ENCODE measurements at regions not wholly inside any gene's neighbourhood (a gene's known extent, or its start where the extent isn't known, plus 50 kb on each side); places are given as distances from the start of the nearest gene placed in this dataset.
"Not testable (repeated sequence)": the region's sequence is repeated elsewhere in the genome, so short reads cannot be mapped to it uniquely, and the experiment has no call there.

DNA sequence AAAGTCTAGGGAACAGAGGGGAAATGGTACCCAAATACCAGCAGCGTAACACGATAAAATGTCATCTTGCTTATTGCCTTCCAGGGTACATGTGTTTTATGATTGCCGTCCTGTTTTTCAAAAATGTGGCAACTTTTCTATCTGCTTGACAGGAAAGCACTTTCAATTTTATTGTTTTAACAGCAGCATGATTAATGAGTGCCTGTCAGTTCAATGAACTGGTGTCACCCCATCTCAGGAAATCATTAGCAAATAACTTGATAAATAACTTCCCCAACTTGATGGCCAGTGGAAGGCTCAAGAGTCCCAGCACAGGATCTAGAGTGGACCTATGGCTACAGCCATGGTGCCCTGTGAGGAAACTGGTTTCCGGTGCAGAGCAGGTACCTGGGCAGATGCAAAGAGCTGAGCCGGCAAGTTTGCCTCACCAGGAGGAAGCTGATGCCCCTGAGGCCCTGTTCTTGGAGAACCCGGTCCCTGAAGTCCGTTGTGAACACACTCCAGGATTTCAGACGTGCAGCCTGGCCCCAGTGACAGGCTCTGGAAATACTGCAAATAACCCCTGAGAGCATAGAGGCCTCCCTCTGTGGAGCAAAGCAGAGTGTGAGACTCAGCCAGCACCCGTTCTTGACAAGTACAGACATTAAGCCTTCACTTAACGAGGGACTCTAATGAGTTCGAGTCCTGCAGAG, 173.5 kb upstream of the SFSWAP start:
- no peak overlapping the region for H3K4me3 ChIP-seq
- 0 to 92% (median 80%) methylated on average over 1 to 7 of the region's 11 CpGs; no CpG with 5 or more reads in 1 of the 10 experiments for WGBS, 10 experiments
- ATAC-seq (replicated peaks in 6 of 8), result peak in 6 of 8 experiments; percentile 18 to 76 (median 68)
- no peak overlapping the region for H3K27ac ChIP-seq
- in situ Hi-C loops (cut with MboI; ENCODE audit: low pct_unique_long_range_greater_than_20kb in 2 of 9, low sequenced_read_pairs in 9 of 9, unreplicated experiment in 9 of 9), result no loop called here
- H3K4me1 ChIP-seq (replicated peaks in 1 of 2), result peaks cover 3 to 9% of the 10 kb centered on the region in 2 donors

DNA sequence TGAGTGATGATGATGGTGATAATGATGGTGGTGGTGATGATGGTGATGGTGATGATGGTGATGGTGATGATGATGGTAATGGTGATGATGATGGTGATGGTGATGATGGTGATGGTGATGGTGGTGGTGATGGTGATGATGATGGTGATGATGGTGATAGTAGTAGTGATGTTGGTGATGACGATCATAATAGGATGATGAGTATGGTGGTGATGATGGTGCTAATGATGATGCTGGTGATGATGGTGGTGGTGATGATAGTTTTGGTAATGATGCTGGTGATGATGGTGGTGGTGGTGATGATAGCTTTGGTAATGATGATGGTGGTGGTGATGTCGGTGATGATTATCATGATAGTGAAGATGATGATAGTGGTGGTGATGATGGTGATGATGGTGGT, 171.5 kb upstream of the SFSWAP start:
- WGBS, 10 experiments, result 10 to 100% (median 82%) methylated on average over 1 to 2 of the region's 2 CpGs
- in situ Hi-C loops (cut with MboI; ENCODE audit: low pct_unique_long_range_greater_than_20kb in 2 of 9, low sequenced_read_pairs in 9 of 9, unreplicated experiment in 9 of 9), result no loop called here
- no peak for ATAC-seq (replicated peaks in 6 of 8)
- Histone ChIP-seq H3K27ac (no peak overlapping the region), H3K4me1 (replicated peaks in 1 of 2) (peaks cover 3 to 9% of the 10 kb centered on the region in 2 donors), H3K4me3 (no peak overlapping the region)

DNA sequence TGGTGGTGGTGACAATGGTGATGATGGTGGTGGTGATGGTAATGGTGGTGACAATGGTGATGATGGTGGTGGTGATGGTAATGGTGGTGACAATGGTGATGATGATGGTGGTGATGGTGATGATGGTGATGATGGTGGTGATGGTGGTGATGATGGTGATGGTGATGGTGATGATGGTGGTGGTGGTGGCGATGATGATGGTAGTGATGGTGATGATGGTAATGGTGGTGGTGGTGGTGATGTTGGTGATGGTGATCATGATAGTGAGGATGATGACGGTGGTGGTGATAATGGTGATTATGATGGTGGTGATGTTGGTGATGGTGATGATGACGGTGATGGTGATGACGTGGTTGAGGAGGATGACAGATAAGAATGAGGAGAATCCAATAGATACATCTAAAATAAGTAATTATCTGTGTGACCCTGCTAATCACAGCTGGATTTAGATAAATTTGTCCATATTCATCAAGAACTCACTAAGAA, 170.7 kb upstream of the SFSWAP start:
- peaks cover 3 to 9% of the 10 kb centered on the region in 2 donors for H3K4me1 ChIP-seq (replicated peaks in 1 of 2)
- no peak overlapping the region for H3K4me3 ChIP-seq
- in situ Hi-C loops (cut with MboI; ENCODE audit: low pct_unique_long_range_greater_than_20kb in 2 of 9, low sequenced_read_pairs in 9 of 9, unreplicated experiment in 9 of 9), result no loop called here
- 50 to 100% (median 80%) methylated on average over 1 to 4 of the region's 4 CpGs; no CpG with 5 or more reads in 1 of the 10 experiments for WGBS, 10 experiments
- no peak for ATAC-seq (replicated peaks in 6 of 8)
- H3K27ac ChIP-seq, result no peak overlapping the region

DNA sequence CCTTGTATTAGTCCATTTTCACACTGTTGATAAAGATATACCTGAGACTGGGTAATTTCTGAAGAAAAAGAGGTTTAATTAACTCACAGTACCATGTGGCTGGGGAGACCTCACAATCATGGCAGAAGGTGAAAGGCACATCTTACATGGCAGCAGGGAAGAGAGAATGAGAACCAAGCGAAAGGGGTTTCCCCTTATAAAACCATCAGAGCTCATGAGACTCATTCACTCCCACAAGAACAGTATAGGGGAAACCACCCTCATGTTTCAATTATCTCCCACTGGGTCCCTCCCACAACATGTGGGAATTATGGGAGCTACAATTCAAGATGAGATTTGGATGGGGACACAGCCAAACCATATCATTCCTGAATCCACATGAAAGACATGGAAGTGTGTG, 169.4 kb upstream of the SFSWAP start:
- H3K4me1 ChIP-seq (replicated peaks in 1 of 2); H3K27ac ChIP-seq; in situ Hi-C loops (cut with MboI; ENCODE audit: low pct_unique_long_range_greater_than_20kb in 2 of 9, low sequenced_read_pairs in 9 of 9, unreplicated experiment in 9 of 9); ATAC-seq (replicated peaks in 6 of 8); H3K4me3 ChIP-seq: not testable (repeated sequence)
- WGBS, 10 experiments, result 0 to 71% (median 40%) methylated on average over 1 of the region's 1 CpG; no CpG with 5 or more reads in 5 of the 10 experiments

DNA sequence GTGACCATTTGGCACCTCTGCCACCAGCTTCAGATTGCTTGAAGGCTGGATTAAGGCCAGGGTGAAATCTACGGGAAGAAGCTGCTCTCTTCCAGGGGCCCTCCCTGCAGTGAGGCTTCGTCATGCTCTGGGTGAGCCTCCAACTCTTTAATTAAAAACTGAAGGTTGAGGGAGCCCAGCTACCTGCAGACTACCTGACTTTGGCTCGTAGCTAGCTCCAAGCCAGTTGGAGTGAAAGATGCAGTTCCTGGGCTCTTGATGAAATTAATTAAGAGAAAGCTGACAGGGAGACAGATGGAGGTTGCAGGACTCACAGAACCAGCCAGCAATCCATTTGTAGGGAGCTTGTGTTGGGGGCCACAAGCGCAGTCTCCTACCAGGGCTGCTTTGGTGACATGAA, 168.5 kb upstream of the SFSWAP start:
- 0 to 80% (median 69%) methylated on average over 1 to 3 of the region's 4 CpGs; no CpG with 5 or more reads in 3 of the 10 experiments for WGBS, 10 experiments
- peaks cover 2 to 9% of the 10 kb centered on the region in 2 donors for H3K4me1 ChIP-seq (replicated peaks in 1 of 2)
- no peak for ATAC-seq (replicated peaks in 6 of 8)
- no peak overlapping the region for H3K4me3 ChIP-seq
- H3K27ac ChIP-seq, result no peak overlapping the region
- in situ Hi-C loops (cut with MboI; ENCODE audit: low pct_unique_long_range_greater_than_20kb in 2 of 9, low sequenced_read_pairs in 9 of 9, unreplicated experiment in 9 of 9), result no loop called here

DNA sequence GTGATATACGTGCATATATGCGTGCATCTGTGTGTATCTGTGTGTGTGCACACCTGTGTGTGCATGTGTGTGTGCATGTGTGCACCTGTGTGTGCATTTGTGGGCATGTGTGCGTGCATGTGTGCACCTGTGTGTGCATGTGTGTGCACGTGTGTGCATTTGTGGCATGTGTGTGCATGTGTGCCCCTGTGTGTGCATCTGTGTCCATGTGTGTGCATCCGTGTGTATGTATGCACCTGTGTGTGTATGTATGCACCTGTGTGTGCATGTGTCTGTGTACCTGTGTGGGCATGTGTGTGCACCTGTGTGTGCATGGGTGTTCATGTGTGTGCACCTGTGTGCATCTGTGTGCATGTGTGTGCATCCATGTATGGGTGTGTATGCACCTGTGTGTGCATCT, 167.8 kb upstream of the SFSWAP start:
- H3K27ac ChIP-seq, result no peak overlapping the region
- in situ Hi-C loops (cut with MboI; ENCODE audit: low pct_unique_long_range_greater_than_20kb in 2 of 9, low sequenced_read_pairs in 9 of 9, unreplicated experiment in 9 of 9), result no loop called here

DNA sequence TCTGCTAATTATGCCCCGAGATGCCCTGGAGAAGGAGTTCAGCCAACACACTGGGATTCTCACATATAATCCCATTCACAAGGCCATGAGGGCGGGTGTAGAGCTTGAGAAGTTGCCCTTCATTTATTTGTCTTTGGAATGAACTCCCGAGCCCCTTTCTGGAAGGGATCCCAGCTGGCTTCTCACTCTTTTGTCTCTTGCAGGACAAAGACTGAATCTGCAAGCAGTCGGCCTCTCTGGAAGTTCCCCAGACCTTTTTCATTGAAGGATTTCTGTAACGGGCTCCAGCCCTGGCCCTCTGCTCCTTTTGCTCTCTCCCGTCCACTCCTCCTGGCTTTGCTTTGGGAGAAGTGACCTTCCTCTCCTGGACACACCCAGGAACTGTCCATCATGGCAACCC, 163.3 kb upstream of the SFSWAP start:
- Histone ChIP-seq H3K27ac (no peak overlapping the region), H3K4me1 (replicated peaks in 1 of 2) (no peaks in the 10 kb centered on the region), H3K4me3 (no peak overlapping the region)
- ATAC-seq (replicated peaks in 6 of 8), result peak in 2 of 8 experiments; percentile 6 to 11
- in situ Hi-C loops (cut with MboI; ENCODE audit: low pct_unique_long_range_greater_than_20kb in 2 of 9, low sequenced_read_pairs in 9 of 9, unreplicated experiment in 9 of 9), result no loop called here
- WGBS, 10 experiments, result 16 to 66% (median 39%) methylated on average over 1 to 4 of the region's 6 CpGs; no CpG with 5 or more reads in 3 of the 10 experiments

More for the DNA sequence above, 167.8 kb upstream of the SFSWAP start:
- Histone ChIP-seq H3K4me3 (no peak overlapping the region), H3K4me1 (replicated peaks in 1 of 2) (peaks cover 0 to 2% of the 10 kb centered on the region in 2 donors)
- ATAC-seq (replicated peaks in 6 of 8), result no peak
- 11 to 90% (median 74%) methylated on average over 1 to 4 of the region's 5 CpGs; no CpG with 5 or more reads in 4 of the 10 experiments for WGBS, 10 experiments

DNA sequence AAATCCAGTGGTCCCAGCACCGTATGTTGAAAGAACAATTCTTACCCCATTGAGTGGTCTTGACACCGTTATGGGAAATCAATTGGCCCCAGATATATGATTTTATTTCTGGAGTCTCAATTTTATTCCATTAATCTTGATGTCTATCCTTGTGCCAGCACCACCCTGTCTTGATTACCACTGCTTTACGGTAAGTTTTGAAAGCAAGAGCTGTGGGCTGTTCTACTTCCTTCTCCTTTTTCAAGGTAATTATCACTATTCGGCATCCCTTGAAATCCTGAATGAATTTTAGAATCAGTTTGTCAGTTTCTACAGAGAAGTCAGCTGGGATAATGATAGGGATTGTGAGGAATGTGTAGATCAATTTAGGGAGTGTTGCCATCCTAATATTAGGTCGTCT, 160.8 kb upstream of the SFSWAP start:
- Histone ChIP-seq H3K27ac (no peak overlapping the region), H3K4me3 (no peak overlapping the region), H3K4me1 (replicated peaks in 1 of 2) (no peaks in the 10 kb centered on the region)
- in situ Hi-C loops (cut with MboI; ENCODE audit: low pct_unique_long_range_greater_than_20kb in 2 of 9, low sequenced_read_pairs in 9 of 9, unreplicated experiment in 9 of 9), result no loop called here
- ATAC-seq (replicated peaks in 6 of 8), result no peak
- 6 to 100% (median 79%) methylated on average over 1 to 5 of the region's 5 CpGs for WGBS, 10 experiments

DNA sequence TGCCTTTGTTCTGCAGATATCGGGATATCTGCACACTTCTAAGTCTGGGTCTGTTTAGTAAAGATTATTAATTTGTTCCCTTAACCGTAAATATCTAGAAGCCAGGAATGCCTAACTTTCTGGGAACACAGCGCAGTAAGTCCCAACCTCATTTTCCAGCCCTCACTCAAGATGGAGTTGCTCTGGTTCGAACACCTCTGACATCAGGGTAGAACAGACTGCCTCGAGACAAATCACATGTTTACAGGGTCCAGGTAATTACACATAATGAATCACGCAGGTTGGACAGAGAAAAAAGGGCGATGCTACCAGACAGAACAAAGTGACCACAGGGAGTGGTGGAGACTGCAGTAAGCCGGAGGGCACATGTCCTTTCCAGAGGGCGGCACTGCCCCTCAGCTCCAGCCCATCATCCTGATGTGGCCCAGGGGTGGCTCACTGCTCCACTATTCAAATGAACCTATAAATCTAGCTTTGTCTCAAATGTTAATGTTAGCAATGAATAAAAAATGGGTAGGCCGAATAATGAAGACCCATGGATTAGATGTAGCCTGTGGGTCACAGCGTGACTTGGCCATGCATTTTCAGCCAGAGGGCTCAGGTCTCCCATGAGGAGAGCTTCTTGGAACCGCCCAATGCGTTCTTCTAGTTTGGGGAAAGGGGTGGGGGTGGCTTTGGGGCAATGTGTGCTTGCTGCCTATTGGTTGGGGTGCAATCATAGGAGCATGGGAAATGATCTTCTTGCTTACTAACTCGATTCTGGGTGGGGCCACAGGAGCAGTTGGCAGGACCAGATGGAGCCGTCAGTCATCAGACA, 159.0 kb upstream of the SFSWAP start:
- Histone ChIP-seq H3K4me1 (replicated peaks in 1 of 2) (peaks cover 3 to 4% of the 10 kb centered on the region in 2 donors), H3K4me3 (no peak overlapping the region), H3K27ac (no peak overlapping the region)
- in situ Hi-C loops (cut with MboI; ENCODE audit: low pct_unique_long_range_greater_than_20kb in 2 of 9, low sequenced_read_pairs in 9 of 9, unreplicated experiment in 9 of 9), result no loop called here
- 13 to 96% (median 77%) methylated on average over 1 to 10 of the region's 15 CpGs; no CpG with 5 or more reads in 1 of the 10 experiments for WGBS, 10 experiments
- ATAC-seq (replicated peaks in 6 of 8), result peak in 3 of 8 experiments; percentile 37 to 79 (median 66)

DNA sequence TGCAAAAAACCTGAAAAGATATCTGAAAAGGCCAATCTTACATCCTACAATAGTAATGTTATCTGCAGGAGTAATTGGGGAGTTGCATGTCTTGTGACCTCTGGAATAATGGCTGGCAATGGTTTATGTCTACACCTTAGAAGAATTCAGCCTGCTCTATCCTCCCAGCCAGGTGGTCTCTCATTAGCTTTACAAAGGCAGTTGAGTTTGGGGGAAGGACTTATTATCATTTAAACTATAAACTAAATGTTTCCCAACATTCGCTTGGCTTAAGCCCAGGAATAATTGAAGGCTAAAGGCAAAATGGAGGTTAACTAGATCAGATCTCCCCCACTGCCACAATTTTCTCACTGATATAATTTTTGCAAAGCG, 158.4 kb upstream of the SFSWAP start:
- ATAC-seq (replicated peaks in 6 of 8), result no peak
- WGBS, 10 experiments, result 35 to 100% (median 63%) methylated on average over 1 to 2 of the region's 2 CpGs; no CpG with 5 or more reads in 4 of the 10 experiments
- in situ Hi-C loops (cut with MboI; ENCODE audit: low pct_unique_long_range_greater_than_20kb in 2 of 9, low sequenced_read_pairs in 9 of 9, unreplicated experiment in 9 of 9), result no loop called here
- H3K4me3 ChIP-seq, result no peak overlapping the region
- no peak overlapping the region for H3K27ac ChIP-seq
- H3K4me1 ChIP-seq (replicated peaks in 1 of 2), result peaks cover 4 to 10% of the 10 kb centered on the region in 2 donors

DNA sequence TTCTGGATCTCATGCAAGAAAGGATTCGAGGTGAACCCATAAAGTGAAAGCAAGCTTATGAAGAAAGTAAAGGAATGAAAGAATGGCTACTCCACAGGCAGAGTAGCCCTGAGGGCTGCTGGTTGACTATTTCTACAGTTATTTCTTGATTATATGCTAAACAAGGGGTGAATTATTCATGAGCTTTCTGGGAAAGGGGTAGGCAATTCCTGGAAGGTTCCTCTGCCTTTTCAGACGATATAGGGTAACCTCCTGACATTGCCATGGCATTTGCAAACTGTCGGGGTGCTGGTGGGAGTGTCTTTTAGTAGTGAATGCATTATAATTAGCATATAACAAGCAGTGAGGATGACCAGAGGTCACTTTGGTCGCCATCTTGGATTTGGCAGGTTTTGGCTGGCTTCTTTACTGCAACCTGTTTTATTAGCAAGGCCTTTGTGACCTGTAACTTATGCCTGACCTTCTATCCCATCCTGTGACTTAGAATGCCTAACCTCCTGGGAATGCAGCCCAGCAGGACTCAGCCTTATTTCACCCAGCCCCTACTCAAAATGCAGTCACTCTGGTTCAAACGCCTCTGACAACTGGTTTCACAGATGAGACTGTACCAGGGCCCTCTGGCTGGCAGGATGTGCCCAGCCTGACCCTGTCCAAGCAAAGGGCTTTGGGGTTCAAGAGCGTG, 157.7 kb upstream of the SFSWAP start:
- H3K4me3 ChIP-seq, result no peak overlapping the region
- 8 to 83% (median 38%) methylated on average over 1 to 5 of the region's 6 CpGs; no CpG with 5 or more reads in 2 of the 10 experiments for WGBS, 10 experiments
- H3K4me1 ChIP-seq (replicated peaks in 1 of 2), result peaks cover 4 to 10% of the 10 kb centered on the region in 2 donors
- in situ Hi-C loops (cut with MboI; ENCODE audit: low pct_unique_long_range_greater_than_20kb in 2 of 9, low sequenced_read_pairs in 9 of 9, unreplicated experiment in 9 of 9), result no loop called here
- peak in 4 of 8 experiments; percentile 25 to 58 (median 48) for ATAC-seq (replicated peaks in 6 of 8)
- H3K27ac ChIP-seq, result no peak overlapping the region

DNA sequence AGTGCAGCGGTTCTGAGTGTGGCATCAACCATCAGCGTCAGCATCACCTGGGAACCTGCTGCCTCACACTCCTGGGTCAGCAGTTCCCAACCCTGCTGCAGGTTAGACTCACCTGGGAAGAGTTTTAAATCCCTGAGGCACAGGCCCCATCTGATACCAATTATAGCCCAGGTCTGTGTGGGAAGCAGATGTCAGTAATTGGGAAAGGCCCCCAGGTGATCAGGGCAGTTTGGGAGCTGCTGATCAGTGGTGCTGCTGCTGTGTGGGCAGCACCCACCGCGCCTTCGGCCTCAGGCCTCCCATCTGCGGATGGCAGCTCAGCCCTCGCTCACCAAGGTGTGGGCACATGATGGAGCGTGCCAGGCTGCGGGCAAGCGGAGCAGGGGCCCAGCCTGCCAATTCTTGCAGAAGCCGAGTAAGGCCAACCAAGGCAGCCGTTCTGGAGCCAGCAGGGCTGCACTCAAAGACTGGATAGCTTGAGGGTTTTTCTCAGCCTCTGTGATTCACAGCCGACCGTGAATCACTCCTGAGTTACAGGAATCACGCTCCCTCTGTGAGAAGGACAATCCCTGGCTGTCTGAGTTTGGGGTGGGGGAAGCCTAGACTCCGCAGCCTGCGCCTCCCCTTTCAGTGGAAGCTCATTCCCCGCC, 155.6 kb upstream of the SFSWAP start:
- Histone ChIP-seq H3K4me1 (replicated peaks in 1 of 2) (peaks cover 4 to 10% of the 10 kb centered on the region in 2 donors), H3K4me3 (no peak overlapping the region), H3K27ac (no peak overlapping the region)
- 80 to 100% (median 92%) methylated on average over 1 to 3 of the region's 18 CpGs; no CpG with 5 or more reads in 6 of the 10 experiments for WGBS, 10 experiments
- in situ Hi-C loops (cut with MboI; ENCODE audit: low pct_unique_long_range_greater_than_20kb in 2 of 9, low sequenced_read_pairs in 9 of 9, unreplicated experiment in 9 of 9), result no loop called here
- ATAC-seq (replicated peaks in 6 of 8), result peak; percentile 6 to 81 (median 60)
